ENCODE measurements at regions not wholly inside any gene's neighbourhood (a gene's known extent, or its start where the extent isn't known, plus 50 kb on each side); places are given as distances from the start of the nearest gene placed in this dataset.

- H3K4me3 Mint-ChIP-seq: no peak overlapping the region
These were observed 504.2 kb downstream of the ZEB2 start for GRCh38 chr2:144015655-144016245.

GRCh38 chr2:144015036-144015435 is 504.9 kb downstream of the ZEB2 start:
- TF ChIP-seq CTCF (IDR thresholded peaks at IDR 0.05; ENCODE audit: unreplicated experiment in 3 of 3): no peak
- peaks cover 8% of the 10 kb centered on the region for H3K36me3 Mint-ChIP-seq (ENCODE audit: low read depth)

More at GRCh38 chr2:144015655-144016245, 504.2 kb downstream of the ZEB2 start:
- Mint-ChIP-seq H3K9me3 (peaks cover 3% of the 10 kb centered on the region), H3K27ac (no peak overlapping the region), H3K4me1 (no peaks in the 10 kb centered on the region), H3K27me3 (ENCODE audit: low read depth) (no peaks in the 10 kb centered on the region), H3K36me3 (ENCODE audit: low read depth) (peaks cover 9% of the 10 kb centered on the region)
- no peak for TF ChIP-seq CTCF (IDR thresholded peaks at IDR 0.05; ENCODE audit: unreplicated experiment in 3 of 3)

GRCh38 chr2:144014103-144014502 is 505.8 kb downstream of the ZEB2 start:
- no peak overlapping the region for H3K27ac Mint-ChIP-seq
- H3K36me3 Mint-ChIP-seq (ENCODE audit: low read depth): peaks cover 5% of the 10 kb centered on the region
- H3K27me3 Mint-ChIP-seq (ENCODE audit: low read depth): no peaks in the 10 kb centered on the region
- peaks cover 5% of the 10 kb centered on the region for H3K4me1 Mint-ChIP-seq
- no peaks in the 10 kb centered on the region for H3K9me3 Mint-ChIP-seq
- TF ChIP-seq CTCF (IDR thresholded peaks at IDR 0.05; ENCODE audit: unreplicated experiment in 3 of 3): no peak
- no peak overlapping the region for H3K4me3 Mint-ChIP-seq

More at GRCh38 chr2:144015036-144015435, 504.9 kb downstream of the ZEB2 start:
- Mint-ChIP-seq H3K4me3 (no peak overlapping the region), H3K27ac (peak overlapping the region in 2 of 3 experiments; percentile 13 to 61), H3K9me3 (peaks cover 2% of the 10 kb centered on the region), H3K27me3 (ENCODE audit: low read depth) (no peaks in the 10 kb centered on the region), H3K4me1 (peaks cover 5% of the 10 kb centered on the region)

GRCh38 chr2:144012304-144012703 is 507.6 kb downstream of the ZEB2 start:
- no peak overlapping the region for H3K27ac Mint-ChIP-seq
- no peaks in the 10 kb centered on the region for H3K36me3 Mint-ChIP-seq (ENCODE audit: low read depth)
- H3K27me3 Mint-ChIP-seq (ENCODE audit: low read depth): no peaks in the 10 kb centered on the region
- no peak overlapping the region for H3K4me3 Mint-ChIP-seq
- peaks cover 5% of the 10 kb centered on the region for H3K4me1 Mint-ChIP-seq
- H3K9me3 Mint-ChIP-seq: no peaks in the 10 kb centered on the region
- TF ChIP-seq CTCF (IDR thresholded peaks at IDR 0.05; ENCODE audit: unreplicated experiment in 3 of 3): no peak

GRCh38 chr2:144011553-144011952 is 508.4 kb downstream of the ZEB2 start:
- H3K27ac Mint-ChIP-seq: no peak overlapping the region
- no peaks in the 10 kb centered on the region for H3K36me3 Mint-ChIP-seq (ENCODE audit: low read depth)
- no peak overlapping the region for H3K4me3 Mint-ChIP-seq
- TF ChIP-seq CTCF (IDR thresholded peaks at IDR 0.05; ENCODE audit: unreplicated experiment in 3 of 3): no peak
- H3K4me1 Mint-ChIP-seq: peaks cover 5% of the 10 kb centered on the region
- H3K9me3 Mint-ChIP-seq: no peaks in the 10 kb centered on the region
- no peaks in the 10 kb centered on the region for H3K27me3 Mint-ChIP-seq (ENCODE audit: low read depth)

- no peak overlapping the region for H3K4me3 Mint-ChIP-seq
- no peaks in the 10 kb centered on the region for H3K36me3 Mint-ChIP-seq (ENCODE audit: low read depth)
- no peaks in the 10 kb centered on the region for H3K9me3 Mint-ChIP-seq
- no peak for TF ChIP-seq CTCF (IDR thresholded peaks at IDR 0.05; ENCODE audit: unreplicated experiment in 3 of 3)
- H3K27ac Mint-ChIP-seq: no peak overlapping the region
- no peaks in the 10 kb centered on the region for H3K27me3 Mint-ChIP-seq (ENCODE audit: low read depth)
- H3K4me1 Mint-ChIP-seq: peaks cover 5% of the 10 kb centered on the region
These were observed 508.8 kb downstream of the ZEB2 start for GRCh38 chr2:144011098-144011497.
